GM23338 (cell line): ENCODE measurements at regions not wholly inside any gene's neighbourhood (a gene's known extent, or its start where the extent isn't known, plus 50 kb on each side); places are given as distances from the start of the nearest gene placed in this dataset.

Experiments
- ATAC-seq: fragments of 200-7000 bp; cut with Tn5 transposase; 3 replicates; pipeline ENCODE4 v1.9.1; 2020
- DNase-seq: peaks from one replicate; pipeline ENCODE4 v3.0.0-alpha.2; 2015; ENCODE audit warnings: low spot score
- H2AFZ ChIP-seq: fragments of 200-600 bp; sonication (generic); 2 replicates; pipeline ENCODE4 v1.8.0; 2016; ENCODE audit warnings: antibody characterized with exemption, mild to moderate bottlenecking, moderate library complexity
- H3F3A ChIP-seq: fragments of 200-600 bp; sonication (generic); replicated peaks from 2 replicates; pipeline ENCODE4 v1.8.0; 2017; ENCODE audit warnings: antibody characterized with exemption, mixed run types, low read depth
- H3K27ac ChIP-seq: fragments of 200-600 bp; sonication (generic); 2 replicates; pipeline ENCODE4 v1.6.1; 2016; ENCODE audit warnings: low read depth
- H3K27me3 ChIP-seq: fragments of 200-600 bp; sonication (generic); 2 replicates; pipeline ENCODE4 v1.8.0; 2016; ENCODE audit warnings: mild to moderate bottlenecking, mixed run types, moderate library complexity; ENCODE audit not compliant: insufficient read depth
- H3K36me3 ChIP-seq: fragments of 200-600 bp; sonication (generic); 2 replicates; pipeline ENCODE4 v1.8.0; 2016; ENCODE audit warnings: mild to moderate bottlenecking; ENCODE audit not compliant: insufficient read depth
- H3K4me1 ChIP-seq: fragments of 200-600 bp; sonication (generic); 2 replicates; pipeline ENCODE4 v1.8.0; 2016; ENCODE audit warnings: mild to moderate bottlenecking, moderate library complexity; ENCODE audit not compliant: insufficient read depth
- H3K4me2 ChIP-seq: fragments of 200-600 bp; sonication (generic); 2 replicates; pipeline ENCODE4 v1.7.1; 2017; ENCODE audit warnings: mixed run types
- H3K4me3 ChIP-seq: fragments of 200-600 bp; sonication (generic); 2 replicates; pipeline ENCODE4 v1.6.1; 2016; ENCODE audit warnings: mixed run types
- H3K79me2 ChIP-seq: fragments of 200-600 bp; sonication (generic); replicated peaks from 2 replicates; pipeline ENCODE4 v1.8.0; 2017; ENCODE audit warnings: mild to moderate bottlenecking; ENCODE audit not compliant: insufficient read depth
- H3K9me2 ChIP-seq: fragments of 200-600 bp; sonication (generic); 2 replicates; pipeline ENCODE4 v1.8.0; 2017; ENCODE audit not compliant: insufficient read depth
- H4K20me1 ChIP-seq: fragments of 200-600 bp; sonication (generic); replicated peaks from 2 replicates; pipeline ENCODE4 v1.8.0; 2017; ENCODE audit warnings: mild to moderate bottlenecking; ENCODE audit not compliant: insufficient read depth
- H3K27ac Mint-ChIP-seq: 2 replicates; pipeline ENCODE4 v1.8.0; 2020; ENCODE audit warnings: inconsistent platforms, mild to moderate bottlenecking, moderate library complexity, mixed read lengths
- H3K27me3 Mint-ChIP-seq: 3 replicates; pipeline ENCODE4 v1.8.0; 2022; ENCODE audit warnings: low read depth, mild to moderate bottlenecking, moderate library complexity, mixed read lengths, inconsistent platforms; ENCODE audit not compliant: insufficient read depth, poor library complexity
- H3K36me3 Mint-ChIP-seq: 3 replicates; pipeline ENCODE4 v1.8.0; 2021; ENCODE audit warnings: low read depth, mild to moderate bottlenecking, inconsistent platforms, moderate library complexity, mixed read lengths
- H3K4me1 Mint-ChIP-seq: 3 replicates; pipeline ENCODE4 v1.8.0; 2020; ENCODE audit warnings: mild to moderate bottlenecking, inconsistent platforms, mixed read lengths
- H3K4me3 Mint-ChIP-seq: 3 replicates; pipeline ENCODE4 v1.8.0; 2021; ENCODE audit warnings: moderate library complexity, mild to moderate bottlenecking, inconsistent platforms, mixed read lengths
- H3K9me3 Mint-ChIP-seq: 3 replicates; pipeline ENCODE4 v1.8.0; 2020; ENCODE audit warnings: moderate library complexity, mild to moderate bottlenecking, inconsistent platforms, mixed read lengths
- NANOG ChIP-seq: IDR thresholded peaks from 2 replicates; pipeline ENCODE4 v1.6.1; 2016; ENCODE audit warnings: antibody characterized with exemption, borderline replicate concordance
- TF ChIP-seq, protein P1 (sequence below): fragments of 250-450 bp; sonication (Bioruptor Pico); IDR thresholded peaks from 2 replicates; pipeline ENCODE4 v1.5.0; 2020; ENCODE audit warnings: mild to moderate bottlenecking, moderate library complexity
- TF ChIP-seq, protein P2 (sequence below), 2 experiments: fragments of 200-600 bp in 1 of 2; sonication (generic) in 1 of 2; conservative IDR thresholded peaks; 2 replicates each; pipeline versions ENCODE4 v1.5.1 to v1.6.1; 2016 to 2017; ENCODE audit warnings: antibody characterized with exemption in 2 of 2, low read depth in 2 of 2, mild to moderate bottlenecking in 2 of 2, moderate library complexity in 1 of 2
- TF ChIP-seq, protein P3 (sequence below): IDR thresholded peaks from 2 replicates; pipeline ENCODE4 v1.6.1; 2016; ENCODE audit warnings: antibody characterized with exemption

DNA sequence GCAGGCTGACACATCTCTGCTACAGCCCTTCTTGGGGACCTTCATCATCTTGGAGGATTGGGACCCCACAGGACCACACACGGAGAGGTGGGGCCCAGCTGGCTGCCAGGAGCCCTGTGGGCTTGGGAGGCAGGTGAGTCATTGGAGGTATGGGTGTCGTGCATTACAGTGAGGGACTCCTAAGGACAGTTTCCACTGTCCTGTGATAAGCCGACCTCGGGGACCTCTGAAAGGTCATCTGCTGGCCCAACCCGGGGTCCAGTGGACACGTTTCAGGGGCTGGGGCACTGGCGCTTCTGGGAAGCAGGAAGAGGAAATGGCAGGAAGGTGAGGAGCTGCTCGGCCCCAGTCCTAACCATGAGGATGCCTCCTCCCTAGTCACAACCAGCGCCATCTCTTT, 238.0 kb downstream of the BCL11B start (continued):
- TF ChIP-seq, protein P1, sequence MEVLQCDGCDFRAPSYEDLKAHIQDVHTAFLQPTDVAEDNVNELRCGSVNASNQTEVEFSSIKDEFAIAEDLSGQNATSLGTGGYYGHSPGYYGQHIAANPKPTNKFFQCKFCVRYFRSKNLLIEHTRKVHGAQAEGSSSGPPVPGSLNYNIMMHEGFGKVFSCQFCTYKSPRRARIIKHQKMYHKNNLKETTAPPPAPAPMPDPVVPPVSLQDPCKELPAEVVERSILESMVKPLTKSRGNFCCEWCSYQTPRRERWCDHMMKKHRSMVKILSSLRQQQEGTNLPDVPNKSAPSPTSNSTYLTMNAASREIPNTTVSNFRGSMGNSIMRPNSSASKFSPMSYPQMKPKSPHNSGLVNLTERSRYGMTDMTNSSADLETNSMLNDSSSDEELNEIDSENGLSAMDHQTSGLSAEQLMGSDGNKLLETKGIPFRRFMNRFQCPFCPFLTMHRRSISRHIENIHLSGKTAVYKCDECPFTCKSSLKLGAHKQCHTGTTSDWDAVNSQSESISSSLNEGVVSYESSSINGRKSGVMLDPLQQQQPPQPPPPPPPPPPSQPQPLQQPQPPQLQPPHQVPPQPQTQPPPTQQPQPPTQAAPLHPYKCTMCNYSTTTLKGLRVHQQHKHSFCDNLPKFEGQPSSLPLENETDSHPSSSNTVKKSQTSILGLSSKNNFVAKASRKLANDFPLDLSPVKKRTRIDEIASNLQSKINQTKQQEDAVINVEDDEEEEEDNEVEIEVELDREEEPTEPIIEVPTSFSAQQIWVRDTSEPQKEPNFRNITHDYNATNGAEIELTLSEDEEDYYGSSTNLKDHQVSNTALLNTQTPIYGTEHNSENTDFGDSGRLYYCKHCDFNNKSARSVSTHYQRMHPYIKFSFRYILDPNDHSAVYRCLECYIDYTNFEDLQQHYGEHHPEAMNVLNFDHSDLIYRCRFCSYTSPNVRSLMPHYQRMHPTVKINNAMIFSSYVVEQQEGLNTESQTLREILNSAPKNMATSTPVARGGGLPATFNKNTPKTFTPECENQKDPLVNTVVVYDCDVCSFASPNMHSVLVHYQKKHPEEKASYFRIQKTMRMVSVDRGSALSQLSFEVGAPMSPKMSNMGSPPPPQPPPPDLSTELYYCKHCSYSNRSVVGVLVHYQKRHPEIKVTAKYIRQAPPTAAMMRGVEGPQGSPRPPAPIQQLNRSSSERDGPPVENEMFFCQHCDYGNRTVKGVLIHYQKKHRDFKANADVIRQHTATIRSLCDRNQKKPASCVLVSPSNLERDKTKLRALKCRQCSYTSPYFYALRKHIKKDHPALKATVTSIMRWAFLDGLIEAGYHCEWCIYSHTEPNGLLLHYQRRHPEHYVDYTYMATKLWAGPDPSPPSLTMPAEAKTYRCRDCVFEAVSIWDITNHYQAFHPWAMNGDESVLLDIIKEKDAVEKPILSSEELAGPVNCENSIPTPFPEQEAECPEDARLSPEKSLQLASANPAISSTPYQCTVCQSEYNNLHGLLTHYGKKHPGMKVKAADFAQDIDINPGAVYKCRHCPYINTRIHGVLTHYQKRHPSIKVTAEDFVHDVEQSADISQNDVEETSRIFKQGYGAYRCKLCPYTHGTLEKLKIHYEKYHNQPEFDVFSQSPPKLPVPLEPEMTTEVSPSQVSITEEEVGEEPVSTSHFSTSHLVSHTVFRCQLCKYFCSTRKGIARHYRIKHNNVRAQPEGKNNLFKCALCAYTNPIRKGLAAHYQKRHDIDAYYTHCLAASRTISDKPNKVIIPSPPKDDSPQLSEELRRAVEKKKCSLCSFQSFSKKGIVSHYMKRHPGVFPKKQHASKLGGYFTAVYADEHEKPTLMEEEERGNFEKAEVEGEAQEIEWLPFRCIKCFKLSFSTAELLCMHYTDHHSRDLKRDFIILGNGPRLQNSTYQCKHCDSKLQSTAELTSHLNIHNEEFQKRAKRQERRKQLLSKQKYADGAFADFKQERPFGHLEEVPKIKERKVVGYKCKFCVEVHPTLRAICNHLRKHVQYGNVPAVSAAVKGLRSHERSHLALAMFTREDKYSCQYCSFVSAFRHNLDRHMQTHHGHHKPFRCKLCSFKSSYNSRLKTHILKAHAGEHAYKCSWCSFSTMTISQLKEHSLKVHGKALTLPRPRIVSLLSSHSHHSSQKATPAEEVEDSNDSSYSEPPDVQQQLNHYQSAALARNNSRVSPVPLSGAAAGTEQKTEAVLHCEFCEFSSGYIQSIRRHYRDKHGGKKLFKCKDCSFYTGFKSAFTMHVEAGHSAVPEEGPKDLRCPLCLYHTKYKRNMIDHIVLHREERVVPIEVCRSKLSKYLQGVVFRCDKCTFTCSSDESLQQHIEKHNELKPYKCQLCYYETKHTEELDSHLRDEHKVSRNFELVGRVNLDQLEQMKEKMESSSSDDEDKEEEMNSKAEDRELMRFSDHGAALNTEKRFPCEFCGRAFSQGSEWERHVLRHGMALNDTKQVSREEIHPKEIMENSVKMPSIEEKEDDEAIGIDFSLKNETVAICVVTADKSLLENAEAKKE: no peak
- TF ChIP-seq NANOG: no peak

DNA sequence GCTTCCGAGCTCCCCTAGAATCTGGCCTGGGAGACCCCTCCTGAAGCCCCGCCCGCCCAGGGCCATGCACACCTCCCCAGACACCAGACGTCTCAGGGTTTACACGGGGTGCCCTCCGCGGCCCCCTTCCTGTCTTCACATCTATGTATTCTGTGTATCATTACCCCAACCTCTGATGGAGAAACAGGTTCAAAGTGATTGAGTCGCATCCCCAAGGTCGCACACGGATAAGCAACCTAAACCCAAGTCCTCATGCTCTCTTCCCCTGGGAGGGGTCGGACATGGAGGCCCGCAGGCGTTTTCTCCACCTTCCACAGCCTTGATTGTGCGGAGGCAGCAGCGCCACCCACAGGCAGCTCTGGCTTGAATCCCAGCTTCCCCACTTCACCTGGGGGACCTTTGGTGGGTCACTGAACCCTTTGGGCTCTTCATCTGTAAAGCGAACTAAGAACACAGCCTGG, 237.3 kb downstream of the BCL11B start:
- Histone ChIP-seq H3K27me3 (no peaks in the 10 kb centered on the region), H3K4me2 (no peak overlapping the region), H3F3A (0 out of 2 replicates have a peak, but pooled peaks cover 4% of the 10 kb centered on the region), H3K36me3 (no peaks in the 10 kb centered on the region), H2AFZ (peak overlapping the region; percentile 32), H3K27ac (no peak overlapping the region), H3K4me1 (0 out of 2 replicates have a peak, but pooled peaks cover 3% of the 10 kb centered on the region), H3K9me2 (no peaks in the 10 kb centered on the region), H3K4me3 (no peak overlapping the region), H3K79me2 (no peaks in the 10 kb centered on the region), H4K20me1 (no peaks in the 10 kb centered on the region)
- ATAC-seq: peak; percentile 39
- Mint-ChIP-seq H3K27ac (peak overlapping the region; percentile 30; the same call in 1 of the 2 replicates), H3K4me3 (no peak overlapping the region), H3K4me1 (peaks cover 22% of the 10 kb centered on the region), H3K36me3 (no peaks in the 10 kb centered on the region; the same call in 2 of the 3 replicates), H3K27me3 (peaks cover 14% of the 10 kb centered on the region), H3K9me3 (peaks cover 15% of the 10 kb centered on the region)
- TF ChIP-seq, protein P2, sequence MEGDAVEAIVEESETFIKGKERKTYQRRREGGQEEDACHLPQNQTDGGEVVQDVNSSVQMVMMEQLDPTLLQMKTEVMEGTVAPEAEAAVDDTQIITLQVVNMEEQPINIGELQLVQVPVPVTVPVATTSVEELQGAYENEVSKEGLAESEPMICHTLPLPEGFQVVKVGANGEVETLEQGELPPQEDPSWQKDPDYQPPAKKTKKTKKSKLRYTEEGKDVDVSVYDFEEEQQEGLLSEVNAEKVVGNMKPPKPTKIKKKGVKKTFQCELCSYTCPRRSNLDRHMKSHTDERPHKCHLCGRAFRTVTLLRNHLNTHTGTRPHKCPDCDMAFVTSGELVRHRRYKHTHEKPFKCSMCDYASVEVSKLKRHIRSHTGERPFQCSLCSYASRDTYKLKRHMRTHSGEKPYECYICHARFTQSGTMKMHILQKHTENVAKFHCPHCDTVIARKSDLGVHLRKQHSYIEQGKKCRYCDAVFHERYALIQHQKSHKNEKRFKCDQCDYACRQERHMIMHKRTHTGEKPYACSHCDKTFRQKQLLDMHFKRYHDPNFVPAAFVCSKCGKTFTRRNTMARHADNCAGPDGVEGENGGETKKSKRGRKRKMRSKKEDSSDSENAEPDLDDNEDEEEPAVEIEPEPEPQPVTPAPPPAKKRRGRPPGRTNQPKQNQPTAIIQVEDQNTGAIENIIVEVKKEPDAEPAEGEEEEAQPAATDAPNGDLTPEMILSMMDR (conservative IDR thresholded peaks at IDR 0.05; ENCODE audit: low read depth in 2 of 2): peak; percentile 67 to 77
- TF ChIP-seq, protein P3, sequence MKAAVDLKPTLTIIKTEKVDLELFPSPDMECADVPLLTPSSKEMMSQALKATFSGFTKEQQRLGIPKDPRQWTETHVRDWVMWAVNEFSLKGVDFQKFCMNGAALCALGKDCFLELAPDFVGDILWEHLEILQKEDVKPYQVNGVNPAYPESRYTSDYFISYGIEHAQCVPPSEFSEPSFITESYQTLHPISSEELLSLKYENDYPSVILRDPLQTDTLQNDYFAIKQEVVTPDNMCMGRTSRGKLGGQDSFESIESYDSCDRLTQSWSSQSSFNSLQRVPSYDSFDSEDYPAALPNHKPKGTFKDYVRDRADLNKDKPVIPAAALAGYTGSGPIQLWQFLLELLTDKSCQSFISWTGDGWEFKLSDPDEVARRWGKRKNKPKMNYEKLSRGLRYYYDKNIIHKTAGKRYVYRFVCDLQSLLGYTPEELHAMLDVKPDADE: no peak
- DNase-seq: peak; percentile 69
